H1 (cell line): ENCODE measurements at regions not wholly inside any gene's neighbourhood (a gene's known extent, or its start where the extent isn't known, plus 50 kb on each side); places are given as distances from the start of the nearest gene placed in this dataset.

Source experiments
- CTCF ChIA-PET: fragments of 300-600 bp; sonication (Branson Sonifier 250); formaldehyde crosslinking; loops from one replicate; lab custom pipeline; 2021; ENCODE audit not compliant: partially characterized antibody; lab: Charles Lee
- POLR2A ChIA-PET: fragments of 300-600 bp; sonication (Branson Sonifier 250); formaldehyde crosslinking; loops from one replicate; lab custom pipeline; 2021; ENCODE audit warnings: inconsistent platforms; ENCODE audit not compliant: partially characterized antibody; lab: Charles Lee
- DNase-seq, 2 experiments: peaks; one replicate each; pipeline versions ENCODE4 v3.0.0 to v3.0.0-alpha.2; 2010 to 2022; ENCODE audit warnings: low spot score in 2 of 2, low read depth in 1 of 2, mixed read lengths in 1 of 2
- FAIRE-seq: peaks from 2 replicates; lab custom pipeline; 2011; peaks lifted over from hg19 to GRCh38; lab: Jason Lieb, UNC
- H2AFZ ChIP-seq: 2 replicates; pipeline ENCODE4 v1.8.1; 2012; ENCODE audit warnings: low read length, inconsistent platforms
- H2AK5ac ChIP-seq: 2 replicates; pipeline ENCODE4 v1.6.1; 2013; ENCODE audit warnings: low read depth, low read length
- H2BK120ac ChIP-seq: replicated peaks from 2 replicates; pipeline ENCODE3; 2013; ENCODE audit warnings: low read depth, low read length, inconsistent platforms
- H2BK12ac ChIP-seq: 2 replicates; pipeline ENCODE4 v1.6.1; 2013; ENCODE audit warnings: low read depth, low read length
- H2BK15ac ChIP-seq: 2 replicates; pipeline ENCODE4 v1.6.1; 2013; ENCODE audit warnings: low read length
- H2BK20ac ChIP-seq: 2 replicates; pipeline ENCODE4 v1.6.1; 2013; ENCODE audit warnings: low read length
- H2BK5ac ChIP-seq: 2 replicates; pipeline ENCODE4 v1.6.1; 2013; ENCODE audit warnings: low read depth, low read length
- H3K14ac ChIP-seq: 2 replicates; pipeline ENCODE4 v1.6.1; 2013; ENCODE audit warnings: inconsistent platforms; ENCODE audit not compliant: insufficient read length
- H3K18ac ChIP-seq: 2 replicates; pipeline ENCODE4 v1.6.1; 2013; ENCODE audit warnings: low read length; ENCODE audit errors: extremely low read depth
- H3K23ac ChIP-seq: 2 replicates; pipeline ENCODE4 v1.6.1; 2013; ENCODE audit warnings: inconsistent platforms; ENCODE audit not compliant: insufficient read length
- H3K23me2 ChIP-seq: 2 replicates; pipeline ENCODE4 v1.6.1; 2013; ENCODE audit warnings: low read depth, low read length
- H3K27ac ChIP-seq: 2 replicates; pipeline ENCODE4 v1.6.1; 2011; ENCODE audit warnings: low read depth, low read length, inconsistent platforms
- H3K27me3 ChIP-seq, 4 experiments: replicated peaks in 1 of 4; 1 replicate in 1 of 4; 2 replicates in 3 of 4; pipeline versions ENCODE4 v1.6.1 to v1.8.1; 2011 to 2013; ENCODE audit warnings: low read length in 3 of 4, mild to moderate bottlenecking in 3 of 4, inconsistent platforms in 2 of 4, mixed read lengths in 2 of 4, moderate library complexity in 1 of 4; ENCODE audit not compliant: control insufficient read depth in 3 of 4, insufficient read depth in 3 of 4; ENCODE audit errors: extremely low read depth in 1 of 4
- H3K36me3 ChIP-seq, 4 experiments: 2 replicates each; pipeline versions ENCODE4 v1.6.1 to v1.8.1; 2011 to 2013; ENCODE audit warnings: mild to moderate bottlenecking in 4 of 4, low read length in 3 of 4, moderate library complexity in 2 of 4, control low read depth in 1 of 4, inconsistent platforms in 1 of 4; ENCODE audit not compliant: insufficient read depth in 4 of 4, control insufficient read depth in 2 of 4
- H3K4ac ChIP-seq: replicated peaks from 2 replicates; pipeline ENCODE3; 2013; ENCODE audit warnings: low read length, low read depth, mixed read lengths, inconsistent platforms; ENCODE audit not compliant: insufficient read length
- H3K4me1 ChIP-seq, 4 experiments: replicated peaks in 1 of 4; 1 replicate in 1 of 4; 2 replicates in 3 of 4; pipeline versions ENCODE4 v1.6.1 to v1.8.1; 2011 to 2013; ENCODE audit warnings: low read length in 3 of 4, inconsistent platforms in 2 of 4, mixed read lengths in 1 of 4; ENCODE audit not compliant: insufficient read depth in 4 of 4, control insufficient read depth in 3 of 4
- H3K4me2 ChIP-seq, 2 experiments: 2 replicates each; pipeline versions ENCODE4 v1.6.1 to v1.8.1; 2011 to 2013; ENCODE audit warnings: low read depth in 2 of 2, low read length in 2 of 2, control low read depth in 1 of 2, inconsistent platforms in 1 of 2, mild to moderate bottlenecking in 1 of 2; ENCODE audit not compliant: insufficient read depth in 1 of 2
- H3K4me3 ChIP-seq, 4 experiments: fragments of 200-600, 300-600 bp in 1 of 4; sonication (generic), shearing (Covaris generic), sonication (Bioruptor Twin) in 1 of 4; 2 replicates each; pipeline versions ENCODE4 v1.5.1 to v1.8.1; 2011 to 2016; ENCODE audit warnings: low read length in 4 of 4, low read depth in 3 of 4, control low read depth in 2 of 4, inconsistent platforms in 2 of 4, mild to moderate bottlenecking in 2 of 4, mixed read lengths in 1 of 4, moderate library complexity in 1 of 4; ENCODE audit not compliant: insufficient read depth in 2 of 4; ENCODE audit errors: extremely low read depth in 1 of 4
- H3K56ac ChIP-seq: replicated peaks from 2 replicates; pipeline ENCODE3; 2013; ENCODE audit warnings: low read depth, mild to moderate bottlenecking, mixed read lengths, low read length, inconsistent platforms; ENCODE audit not compliant: insufficient read length
- H3K79me1 ChIP-seq: 2 replicates; pipeline ENCODE4 v1.6.1; 2013; ENCODE audit warnings: low read depth, low read length, control low read depth
- H3K79me2 ChIP-seq, 2 experiments: 2 replicates each; pipeline versions ENCODE4 v1.6.1 to v1.8.1; 2012 to 2013; ENCODE audit warnings: low read length in 2 of 2, mild to moderate bottlenecking in 2 of 2, inconsistent platforms in 1 of 2; ENCODE audit not compliant: insufficient read depth in 2 of 2, control insufficient read depth in 1 of 2
- H3K9ac ChIP-seq, 4 experiments: replicated peaks in 1 of 4; 1 replicate in 1 of 4; 2 replicates in 3 of 4; pipeline versions ENCODE4 v1.6.1 to v1.8.1; 2011 to 2013; ENCODE audit warnings: low read depth in 3 of 4, low read length in 3 of 4, control low read depth in 2 of 4, mild to moderate bottlenecking in 2 of 4, moderate library complexity in 2 of 4, inconsistent platforms in 1 of 4; ENCODE audit errors: extremely low read depth in 1 of 4
- H3K9me3 ChIP-seq, 2 experiments: 2 replicates each; pipeline versions ENCODE4 v1.6.1 to v1.8.1; 2012 to 2013; ENCODE audit warnings: mild to moderate bottlenecking in 2 of 2, moderate library complexity in 2 of 2, control low read depth in 1 of 2, inconsistent platforms in 1 of 2, low read depth in 1 of 2, low read length in 1 of 2, mixed read lengths in 1 of 2; ENCODE audit not compliant: insufficient read depth in 2 of 2
- H4K20me1 ChIP-seq, 2 experiments: replicated peaks in 1 of 2; 2 replicates each; pipeline versions ENCODE3 to v1.8.1; 2011 to 2013; ENCODE audit warnings: inconsistent platforms in 2 of 2, low read length in 2 of 2, mild to moderate bottlenecking in 1 of 2; ENCODE audit not compliant: insufficient read depth in 2 of 2, control insufficient read depth in 1 of 2
- H4K5ac ChIP-seq: 2 replicates; pipeline ENCODE4 v1.6.1; 2013; ENCODE audit warnings: low read length, low read depth, mixed read lengths, inconsistent platforms; ENCODE audit not compliant: insufficient read length
- H4K8ac ChIP-seq: 2 replicates; pipeline ENCODE4 v1.8.0; 2013; ENCODE audit warnings: mild to moderate bottlenecking, moderate library complexity, low read length, inconsistent platforms; ENCODE audit not compliant: insufficient read depth; ENCODE audit errors: extremely low read depth
- H4K91ac ChIP-seq: replicated peaks from 2 replicates; pipeline ENCODE3; 2013; ENCODE audit warnings: low read length, mixed read lengths, inconsistent platforms; ENCODE audit not compliant: insufficient read length
- BACH1 ChIP-seq: IDR thresholded peaks from 2 replicates; pipeline ENCODE4 v1.6.1; 2012; ENCODE audit warnings: low read length, improper control_type of control experiment
- BRCA1 ChIP-seq: IDR thresholded peaks from 2 replicates; pipeline ENCODE4 v1.6.1; 2012; ENCODE audit warnings: low read depth, low read length, improper control_type of control experiment
- CHD1 ChIP-seq: IDR thresholded peaks from 2 replicates; pipeline ENCODE4 v1.6.1; 2012; ENCODE audit warnings: low read depth, low read length, improper control_type of control experiment
- CREB1 ChIP-seq: IDR thresholded peaks from 2 replicates; pipeline ENCODE4 v1.6.1; 2012; ENCODE audit warnings: inconsistent platforms
- FOSL1 ChIP-seq: IDR thresholded peaks from 2 replicates; pipeline ENCODE4 v1.6.1; 2011; ENCODE audit warnings: mild to moderate bottlenecking, low read depth, low read length, moderate library complexity; ENCODE audit not compliant: insufficient read depth
- JUN ChIP-seq: IDR thresholded peaks from 2 replicates; pipeline ENCODE4 v1.6.1; 2011; ENCODE audit warnings: low read depth, mild to moderate bottlenecking, improper control_type of control experiment, low read length
- RFX5 ChIP-seq: IDR thresholded peaks from 2 replicates; pipeline ENCODE4 v1.6.1; 2011; ENCODE audit warnings: low read depth, low read length, improper control_type of control experiment, borderline replicate concordance
- SAP30 ChIP-seq: fragments of 300-600 bp; sonication (generic); IDR thresholded peaks from 2 replicates; pipeline ENCODE4 v1.7.1; 2012; ENCODE audit warnings: low read length, moderate library complexity, mild to moderate bottlenecking, inconsistent platforms; ENCODE audit not compliant: insufficient read depth, insufficient replicate concordance
- TAF7 ChIP-seq: optimal IDR thresholded peaks from 2 replicates; pipeline ENCODE3; 2011; ENCODE audit warnings: low read depth, mild to moderate bottlenecking, inconsistent platforms, low read length, moderate library complexity, borderline replicate concordance
- TBP ChIP-seq: IDR thresholded peaks from 2 replicates; pipeline ENCODE4 v1.6.1; 2011; ENCODE audit warnings: low read depth, low read length, improper control_type of control experiment
- WGBS, 2 experiments: shearing (Covaris generic) in 1 of 2; methylation state at CpG; one replicate each; pipeline versions ENCODE4 v1.1.6 to v1.1.7; 2013 to 2015; ENCODE audit warnings: low lambda C conversion rate in 2 of 2, mixed read lengths in 2 of 2, inconsistent platforms in 1 of 2, low coverage in 1 of 2, missing lambda C conversion rate in 1 of 2; ENCODE audit not compliant: insufficient replicate concordance in 2 of 2, insufficient coverage in 1 of 2, insufficient read length in 1 of 2; ENCODE audit errors: extremely low coverage in 1 of 2, missing lambda C conversion rate in 1 of 2; 5-methylcytosine and 5-hydroxymethylcytosine counted together
- TF ChIP-seq, protein P1 (sequence below): IDR thresholded peaks from 2 replicates; pipeline ENCODE4 v1.6.1; 2012; ENCODE audit warnings: inconsistent platforms
- TF ChIP-seq, protein P2 (sequence below): IDR thresholded peaks from 2 replicates; pipeline ENCODE4 v1.6.1; 2012; ENCODE audit warnings: low read length, inconsistent platforms

DNA sequence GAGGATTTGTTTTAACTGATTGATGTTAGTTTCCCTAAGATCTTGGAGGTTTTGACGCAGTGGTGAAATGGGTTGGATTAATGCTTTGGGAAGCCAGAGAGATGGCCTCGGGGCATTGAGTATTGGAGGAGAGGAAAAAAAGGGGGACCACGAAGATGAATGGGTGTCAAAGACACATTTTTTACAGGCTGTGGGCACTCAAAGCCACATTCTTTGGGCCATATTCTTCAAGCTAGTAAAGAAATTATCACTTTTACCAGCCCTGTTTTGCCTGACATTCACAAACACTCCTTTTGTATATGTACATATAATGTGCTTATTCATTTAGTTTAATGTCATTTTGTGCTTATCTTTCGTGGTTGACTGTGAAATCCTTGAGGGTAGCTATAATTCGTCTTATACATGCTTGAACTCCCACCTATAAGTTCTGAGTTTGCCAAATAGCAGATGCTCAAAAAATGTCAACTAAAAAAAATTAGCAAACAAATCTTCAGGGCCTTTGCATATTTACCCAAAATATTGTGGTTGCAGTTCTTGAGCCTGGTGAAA, 146.3 kb downstream of the ARL6IP6 start:
- Histone ChIP-seq H3K36me3 (no peaks in the 10 kb centered on the region; a peak in 1 of 8 replicates), H2BK20ac (no peak overlapping the region), H3K56ac (no peak overlapping the region), H4K20me1 (no peaks in the 10 kb centered on the region), H2BK15ac (no peak overlapping the region), H4K8ac (no peak overlapping the region), H3K23me2 (no peaks in the 10 kb centered on the region; the same call in 1 of the 2 replicates), H3K27ac (no peak overlapping the region), H3K79me2 (no peaks in the 10 kb centered on the region), H3K4me1 (0 out of 7 replicates have a peak, but pooled peaks cover 0 to 2% (median 0%) of the 10 kb centered on the region in 4 experiments), H2BK12ac (no peak overlapping the region), H2AFZ (no peak overlapping the region), H3K4me2 (no peak overlapping the region), H3K4me3 (no peak overlapping the region), H4K91ac (no peak overlapping the region), H2BK120ac (no peak overlapping the region), H4K5ac (no peak overlapping the region), H3K9me3 (peaks cover 22 to 28% of the 10 kb centered on the region in 2 experiments), H3K18ac (no peak overlapping the region), H3K79me1 (no peaks in the 10 kb centered on the region), H2AK5ac (no peak overlapping the region), H3K27me3 (no peaks in the 10 kb centered on the region), H3K9ac (no peak overlapping the region), H3K14ac (no peak overlapping the region), H3K4ac (no peak overlapping the region), H3K23ac (no peak overlapping the region), H2BK5ac (no peak overlapping the region)
- no peak for DNase-seq
- no peak for FAIRE-seq
- CTCF ChIA-PET = interaction anchor here (1.0 to 1.1 kb wide), 2 partner anchors 9 to 15 kb away, joined by 3 read pairs; no protein-coding TSS in a partner anchor
- 80% methylated on average over 5 of the region's 5 CpGs; no CpG with 5 or more reads in 1 of the 2 experiments for WGBS, 2 experiments
- POLR2A ChIA-PET = no interaction called here
- no peak for TF ChIP-seq SAP30
- TF ChIP-seq TAF7 = no peak
- no peak for TF ChIP-seq CHD1
- TF ChIP-seq TBP = no peak
- TF ChIP-seq, protein P1, sequence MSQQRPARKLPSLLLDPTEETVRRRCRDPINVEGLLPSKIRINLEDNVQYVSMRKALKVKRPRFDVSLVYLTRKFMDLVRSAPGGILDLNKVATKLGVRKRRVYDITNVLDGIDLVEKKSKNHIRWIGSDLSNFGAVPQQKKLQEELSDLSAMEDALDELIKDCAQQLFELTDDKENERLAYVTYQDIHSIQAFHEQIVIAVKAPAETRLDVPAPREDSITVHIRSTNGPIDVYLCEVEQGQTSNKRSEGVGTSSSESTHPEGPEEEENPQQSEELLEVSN = no peak
- no peak for TF ChIP-seq BRCA1
- no peak for TF ChIP-seq FOSL1
- no peak for TF ChIP-seq BACH1
- TF ChIP-seq JUN = no peak
- TF ChIP-seq, protein P2, sequence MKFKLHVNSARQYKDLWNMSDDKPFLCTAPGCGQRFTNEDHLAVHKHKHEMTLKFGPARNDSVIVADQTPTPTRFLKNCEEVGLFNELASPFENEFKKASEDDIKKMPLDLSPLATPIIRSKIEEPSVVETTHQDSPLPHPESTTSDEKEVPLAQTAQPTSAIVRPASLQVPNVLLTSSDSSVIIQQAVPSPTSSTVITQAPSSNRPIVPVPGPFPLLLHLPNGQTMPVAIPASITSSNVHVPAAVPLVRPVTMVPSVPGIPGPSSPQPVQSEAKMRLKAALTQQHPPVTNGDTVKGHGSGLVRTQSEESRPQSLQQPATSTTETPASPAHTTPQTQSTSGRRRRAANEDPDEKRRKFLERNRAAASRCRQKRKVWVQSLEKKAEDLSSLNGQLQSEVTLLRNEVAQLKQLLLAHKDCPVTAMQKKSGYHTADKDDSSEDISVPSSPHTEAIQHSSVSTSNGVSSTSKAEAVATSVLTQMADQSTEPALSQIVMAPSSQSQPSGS = no peak
- TF ChIP-seq CREB1 = no peak
- no peak for TF ChIP-seq RFX5
